ENCODE measurements at regions not wholly inside any gene's neighbourhood (a gene's known extent, or its start where the extent isn't known, plus 50 kb on each side); places are given as distances from the start of the nearest gene placed in this dataset.

- H3K79me2 ChIP-seq (ENCODE audit: control insufficient read depth, insufficient read depth, low read length) = no peaks in the 10 kb centered on the region
- H3K4me1 ChIP-seq (ENCODE audit: control insufficient read depth, extremely low read depth, insufficient read depth, low read length) = no peaks in the 10 kb centered on the region
- no peak for DNase-seq (ENCODE audit: low read depth in 2 of 2)
- no peak overlapping the region for H3K4me3 ChIP-seq (replicated peaks in 1 of 4; ENCODE audit: control extremely low read depth in 1 of 4, insufficient read depth in 1 of 4, low read depth in 3 of 4, low read length in 4 of 4)
- H2AFZ ChIP-seq (ENCODE audit: low read length) = no peak overlapping the region
- no peaks in the 10 kb centered on the region for H4K20me1 ChIP-seq (ENCODE audit: control insufficient read depth, extremely low read depth, insufficient read depth, low read length)
- no peak overlapping the region for H3K4me2 ChIP-seq (ENCODE audit: extremely low read depth, insufficient read depth, low read length)
- H3K27me3 ChIP-seq (ENCODE audit: control insufficient read depth, insufficient read depth, low read length) = no peaks in the 10 kb centered on the region
- no peak for TF ChIP-seq CTCF (conservative IDR thresholded peaks at IDR 0.05 in 1 of 2, IDR thresholded peaks at IDR 0.05 in 1 of 2; ENCODE audit: low read depth in 1 of 2, low read length in 2 of 2)
- H3K9me3 ChIP-seq (ENCODE audit: control insufficient read depth, insufficient read depth, low read depth, low read length) = no peaks in the 10 kb centered on the region
- H3K27ac ChIP-seq (ENCODE audit: insufficient read depth, low read length) = no peak overlapping the region
- no peak overlapping the region for H3K9ac ChIP-seq (ENCODE audit: insufficient read depth, low read length)
- H3K36me3 ChIP-seq (ENCODE audit: control insufficient read depth, insufficient read depth, low read length) = no peaks in the 10 kb centered on the region
Measured at GRCh38 chr3:67846166-67846565, 191.8 kb upstream of the SUCLG2 start.

- TF ChIP-seq CTCF (conservative IDR thresholded peaks at IDR 0.05 in 1 of 2, IDR thresholded peaks at IDR 0.05 in 1 of 2; ENCODE audit: low read depth in 1 of 2, low read length in 2 of 2) = no peak
- no peak for TF ChIP-seq EZH2 (IDR thresholded peaks at IDR 0.05; ENCODE audit: low read length, missing control alignments)
- no peak overlapping the region for H3K27ac ChIP-seq (ENCODE audit: insufficient read depth, low read length)
- no peaks in the 10 kb centered on the region for H3K79me2 ChIP-seq (ENCODE audit: control insufficient read depth, insufficient read depth, low read length)
- H3K9me3 ChIP-seq (ENCODE audit: control insufficient read depth, insufficient read depth, low read depth, low read length) = no peaks in the 10 kb centered on the region
- DNase-seq (ENCODE audit: low read depth in 2 of 2) = no peak
- H4K20me1 ChIP-seq (ENCODE audit: control insufficient read depth, extremely low read depth, insufficient read depth, low read length) = no peaks in the 10 kb centered on the region
- H3K9ac ChIP-seq (ENCODE audit: insufficient read depth, low read length) = no peak overlapping the region
- H3K4me1 ChIP-seq (ENCODE audit: control insufficient read depth, extremely low read depth, insufficient read depth, low read length) = no peaks in the 10 kb centered on the region
- no peaks in the 10 kb centered on the region for H3K36me3 ChIP-seq (ENCODE audit: control insufficient read depth, insufficient read depth, low read length)
- H3K4me2 ChIP-seq (ENCODE audit: extremely low read depth, insufficient read depth, low read length) = no peak overlapping the region
- no peak overlapping the region for H2AFZ ChIP-seq (ENCODE audit: low read length)
- H3K27me3 ChIP-seq (ENCODE audit: control insufficient read depth, insufficient read depth, low read length) = no peaks in the 10 kb centered on the region
- H3K4me3 ChIP-seq (replicated peaks in 1 of 4; ENCODE audit: control extremely low read depth in 1 of 4, insufficient read depth in 1 of 4, low read depth in 3 of 4, low read length in 4 of 4) = no peak overlapping the region
Measured at GRCh38 chr3:67832817-67833216, 178.4 kb upstream of the SUCLG2 start.

GRCh38 chr3:67831262-67831661 is 176.8 kb upstream of the SUCLG2 start:
- no peaks in the 10 kb centered on the region for H4K20me1 ChIP-seq (ENCODE audit: control insufficient read depth, extremely low read depth, insufficient read depth, low read length)
- no peak overlapping the region for H3K4me3 ChIP-seq (replicated peaks in 1 of 4; ENCODE audit: control extremely low read depth in 1 of 4, insufficient read depth in 1 of 4, low read depth in 3 of 4, low read length in 4 of 4)
- no peak overlapping the region for H3K4me2 ChIP-seq (ENCODE audit: extremely low read depth, insufficient read depth, low read length)
- no peak for DNase-seq (ENCODE audit: low read depth in 2 of 2)
- no peaks in the 10 kb centered on the region for H3K36me3 ChIP-seq (ENCODE audit: control insufficient read depth, insufficient read depth, low read length)
- no peaks in the 10 kb centered on the region for H3K27me3 ChIP-seq (ENCODE audit: control insufficient read depth, insufficient read depth, low read length)
- TF ChIP-seq CTCF (conservative IDR thresholded peaks at IDR 0.05 in 1 of 2, IDR thresholded peaks at IDR 0.05 in 1 of 2; ENCODE audit: low read depth in 1 of 2, low read length in 2 of 2) (no peak), EZH2 (IDR thresholded peaks at IDR 0.05; ENCODE audit: low read length, missing control alignments) (no peak)
- no peak overlapping the region for H3K27ac ChIP-seq (ENCODE audit: insufficient read depth, low read length)
- H2AFZ ChIP-seq (ENCODE audit: low read length) = no peak overlapping the region
- no peaks in the 10 kb centered on the region for H3K4me1 ChIP-seq (ENCODE audit: control insufficient read depth, extremely low read depth, insufficient read depth, low read length)
- H3K9me3 ChIP-seq (ENCODE audit: control insufficient read depth, insufficient read depth, low read depth, low read length) = no peaks in the 10 kb centered on the region
- H3K9ac ChIP-seq (ENCODE audit: insufficient read depth, low read length) = no peak overlapping the region
- no peaks in the 10 kb centered on the region for H3K79me2 ChIP-seq (ENCODE audit: control insufficient read depth, insufficient read depth, low read length)
